Keratinocyte (primary cell): ENCODE measurements at regions not wholly inside any gene's neighbourhood (a gene's known extent, or its start where the extent isn't known, plus 50 kb on each side); places are given as distances from the start of the nearest gene placed in this dataset.

Experiments used
- DNase-seq: peaks from one replicate; pipeline ENCODE4 v3.0.0-alpha.2; 2011; ENCODE audit warnings: low read depth, missing footprints, low spot score
- FAIRE-seq: peaks from 2 replicates; lab custom pipeline; 2011; peaks lifted over from hg19 to GRCh38; lab: Jason Lieb, UNC
- H2AFZ ChIP-seq: 2 replicates; pipeline ENCODE4 v1.6.0; 2012; ENCODE audit warnings: low read length, control low read depth, inconsistent platforms; ENCODE audit not compliant: control insufficient read depth
- H3K27ac ChIP-seq: 2 replicates; pipeline ENCODE4 v1.5.1; 2011; ENCODE audit warnings: low read length; ENCODE audit not compliant: control insufficient read depth, insufficient read depth
- H3K27me3 ChIP-seq: 3 replicates; pipeline ENCODE4 v1.6.0; 2011; ENCODE audit warnings: low read length; ENCODE audit not compliant: control insufficient read depth, insufficient read depth; ENCODE audit errors: extremely low read depth
- H3K36me3 ChIP-seq, 2 experiments: 2 replicates in 1 of 2; 3 replicates in 1 of 2; pipeline ENCODE4 v1.5.1; 2011; ENCODE audit warnings: low read length in 2 of 2, mild to moderate bottlenecking in 1 of 2; ENCODE audit not compliant: control insufficient read depth in 2 of 2, insufficient read depth in 2 of 2; ENCODE audit errors: extremely low read depth in 1 of 2
- H3K4me1 ChIP-seq: 3 replicates; pipeline ENCODE4 v1.5.1; 2011; ENCODE audit warnings: low read length; ENCODE audit not compliant: control insufficient read depth, insufficient read depth; ENCODE audit errors: extremely low read depth
- H3K4me2 ChIP-seq: 3 replicates; pipeline ENCODE4 v1.6.0; 2011; ENCODE audit warnings: low read depth, low read length; ENCODE audit not compliant: control insufficient read depth, insufficient read depth; ENCODE audit errors: extremely low read depth
- H3K4me3 ChIP-seq, 3 experiments: fragments of 200-600 bp in 1 of 3; sonication (generic) in 1 of 3; 2 replicates in 2 of 3; 3 replicates in 1 of 3; pipeline ENCODE4 v1.5.1; 2011 to 2016; ENCODE audit warnings: low read length in 3 of 3, mild to moderate bottlenecking in 3 of 3, control low read depth in 2 of 3, inconsistent platforms in 1 of 3, low read depth in 1 of 3, mixed read lengths in 1 of 3, mixed run types in 1 of 3, moderate library complexity in 1 of 3; ENCODE audit not compliant: control insufficient read depth in 2 of 3, insufficient read depth in 2 of 3; ENCODE audit errors: extremely low read depth in 1 of 3
- H3K79me2 ChIP-seq: 2 replicates; pipeline ENCODE4 v1.6.0; 2012; ENCODE audit warnings: low read length; ENCODE audit not compliant: control insufficient read depth, insufficient read depth
- H3K9ac ChIP-seq: 3 replicates; pipeline ENCODE4 v1.6.0; 2011; ENCODE audit warnings: low read length; ENCODE audit not compliant: control insufficient read depth, insufficient read depth; ENCODE audit errors: extremely low read depth
- H3K9me1 ChIP-seq: 3 replicates; pipeline ENCODE4 v1.6.0; 2011; ENCODE audit warnings: low read length; ENCODE audit not compliant: control insufficient read depth, insufficient read depth; ENCODE audit errors: extremely low read depth
- H3K9me3 ChIP-seq: 2 replicates; pipeline ENCODE4 v1.5.1; 2012; ENCODE audit warnings: low read depth, low read length; ENCODE audit not compliant: control insufficient read depth
- H4K20me1 ChIP-seq: 3 replicates; pipeline ENCODE4 v1.6.0; 2011; ENCODE audit warnings: low read length; ENCODE audit not compliant: control insufficient read depth, insufficient read depth; ENCODE audit errors: extremely low read depth
- EZH2 ChIP-seq: IDR thresholded peaks from one replicate; pipeline ENCODE4 v1.6.1; 2012; ENCODE audit warnings: inconsistent platforms, mild to moderate bottlenecking, low read length, moderate library complexity
- dilution Hi-C: fragments of 300-500 bp; cut with MboI; formaldehyde crosslinking; loops from one replicate; pipeline ENCODE4 v1.7.0; 2020; ENCODE audit warnings: low sequenced_read_pairs; ENCODE audit not compliant: extremely low pct_ligation_motif_present
- TF ChIP-seq, protein P1 (sequence below), 3 experiments: IDR thresholded peaks in 1 of 3; conservative IDR thresholded peaks in 1 of 3; optimal IDR thresholded peaks in 1 of 3; 2 replicates in 2 of 3; 3 replicates in 1 of 3; pipeline versions ENCODE3 to v1.5.1; 2011; ENCODE audit warnings: low read length in 3 of 3, mild to moderate bottlenecking in 3 of 3, moderate library complexity in 2 of 3, control low read depth in 1 of 3, inconsistent platforms in 1 of 3; ENCODE audit not compliant: insufficient read depth in 2 of 3; ENCODE audit errors: extremely low read depth in 1 of 3

- Histone ChIP-seq H3K4me3 (no peak overlapping the region), H3K9ac (no peak overlapping the region), H3K27me3 (no peaks in the 10 kb centered on the region), H3K9me3 (no peaks in the 10 kb centered on the region), H3K4me2 (no peak overlapping the region), H3K4me1 (no peaks in the 10 kb centered on the region), H4K20me1 (no peaks in the 10 kb centered on the region), H3K36me3 (no peaks in the 10 kb centered on the region), H3K27ac (no peak overlapping the region), H2AFZ (no peak overlapping the region), H3K79me2 (no peaks in the 10 kb centered on the region), H3K9me1 (no peaks in the 10 kb centered on the region)
- TF ChIP-seq, protein P1, sequence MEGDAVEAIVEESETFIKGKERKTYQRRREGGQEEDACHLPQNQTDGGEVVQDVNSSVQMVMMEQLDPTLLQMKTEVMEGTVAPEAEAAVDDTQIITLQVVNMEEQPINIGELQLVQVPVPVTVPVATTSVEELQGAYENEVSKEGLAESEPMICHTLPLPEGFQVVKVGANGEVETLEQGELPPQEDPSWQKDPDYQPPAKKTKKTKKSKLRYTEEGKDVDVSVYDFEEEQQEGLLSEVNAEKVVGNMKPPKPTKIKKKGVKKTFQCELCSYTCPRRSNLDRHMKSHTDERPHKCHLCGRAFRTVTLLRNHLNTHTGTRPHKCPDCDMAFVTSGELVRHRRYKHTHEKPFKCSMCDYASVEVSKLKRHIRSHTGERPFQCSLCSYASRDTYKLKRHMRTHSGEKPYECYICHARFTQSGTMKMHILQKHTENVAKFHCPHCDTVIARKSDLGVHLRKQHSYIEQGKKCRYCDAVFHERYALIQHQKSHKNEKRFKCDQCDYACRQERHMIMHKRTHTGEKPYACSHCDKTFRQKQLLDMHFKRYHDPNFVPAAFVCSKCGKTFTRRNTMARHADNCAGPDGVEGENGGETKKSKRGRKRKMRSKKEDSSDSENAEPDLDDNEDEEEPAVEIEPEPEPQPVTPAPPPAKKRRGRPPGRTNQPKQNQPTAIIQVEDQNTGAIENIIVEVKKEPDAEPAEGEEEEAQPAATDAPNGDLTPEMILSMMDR (optimal IDR thresholded peaks at IDR 0.05 in 1 of 3, IDR thresholded peaks at IDR 0.05 in 1 of 3, conservative IDR thresholded peaks at IDR 0.05 in 1 of 3; ENCODE audit: extremely low read depth in 1 of 3, insufficient read depth in 2 of 3, low read length in 3 of 3), result no peak
- no peak for TF ChIP-seq EZH2
- dilution Hi-C loops, result no loop called here
- DNase-seq, result no peak
- no peak for FAIRE-seq
Measured at GRCh38 chr2:58925676-58926081, 684.6 kb upstream of the FANCL start.

DNA sequence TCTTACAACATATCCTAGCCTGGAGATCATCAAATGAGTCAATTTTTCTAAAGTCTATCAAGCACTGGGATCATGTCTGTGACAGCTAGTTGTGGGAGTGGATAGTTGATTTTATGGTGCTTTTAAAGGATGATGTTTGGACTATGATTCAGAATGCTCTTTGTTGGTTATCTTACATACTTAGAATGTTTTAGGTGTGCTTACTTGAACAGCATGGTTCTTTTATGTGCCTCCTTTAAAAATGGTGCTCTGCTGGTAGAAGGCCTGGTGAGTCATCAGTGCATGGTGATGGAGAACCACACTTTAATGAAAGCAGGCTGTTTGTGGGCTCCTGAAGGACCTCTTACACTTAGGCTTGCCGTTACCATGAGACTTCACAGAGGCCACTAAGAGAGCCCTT is 682.7 kb upstream of the FANCL start:
- Histone ChIP-seq H3K79me2 (no peaks in the 10 kb centered on the region), H3K36me3 (no peaks in the 10 kb centered on the region), H2AFZ (no peak overlapping the region), H3K4me1 (no peaks in the 10 kb centered on the region), H3K9me3 (no peaks in the 10 kb centered on the region), H4K20me1 (no peaks in the 10 kb centered on the region), H3K4me2 (no peak overlapping the region), H3K4me3 (no peak overlapping the region), H3K27me3 (no peaks in the 10 kb centered on the region), H3K27ac (no peak overlapping the region), H3K9me1 (no peaks in the 10 kb centered on the region), H3K9ac (no peak overlapping the region)
- DNase-seq, result no peak
- no peak for FAIRE-seq
- no peak for TF ChIP-seq EZH2
- TF ChIP-seq, protein P1 (optimal IDR thresholded peaks at IDR 0.05 in 1 of 3, IDR thresholded peaks at IDR 0.05 in 1 of 3, conservative IDR thresholded peaks at IDR 0.05 in 1 of 3; ENCODE audit: extremely low read depth in 1 of 3, insufficient read depth in 2 of 3, low read length in 3 of 3), result no peak
- dilution Hi-C loops, result no loop called here
